ENCODE measurements at regions not wholly inside any gene's neighbourhood (a gene's known extent, or its start where the extent isn't known, plus 50 kb on each side); places are given as distances from the start of the nearest gene placed in this dataset.

- no peak for DNase-seq (ENCODE audit: extremely low spot score, insufficient read length, low read depth)
- no peak for FAIRE-seq
These were observed 117.8 kb upstream of the ZMIZ1 start for GRCh38 chr10:78950656-78951587.

- no peak for FAIRE-seq
- no peak for DNase-seq (ENCODE audit: extremely low spot score, insufficient read length, low read depth)
These were observed 116.7 kb upstream of the ZMIZ1 start for GRCh38 chr10:78952030-78952429.

GRCh38 chr10:78952686-78953085 lies 116.1 kb upstream of the ZMIZ1 start:
- FAIRE-seq = no peak
- no peak for DNase-seq (ENCODE audit: extremely low spot score, insufficient read length, low read depth)

- DNase-seq (ENCODE audit: extremely low spot score, insufficient read length, low read depth) = peak; percentile 38
These were observed 115.5 kb upstream of the ZMIZ1 start for GRCh38 chr10:78953113-78953798.

GRCh38 chr10:78953799-78954297 lies 114.9 kb upstream of the ZMIZ1 start:
- FAIRE-seq (no peak), DNase-seq (ENCODE audit: extremely low spot score, insufficient read length, low read depth) (no peak)

More at GRCh38 chr10:78953113-78953798, 115.5 kb upstream of the ZMIZ1 start:
- FAIRE-seq = no peak

GRCh38 chr10:78954689-78955088 lies 114.1 kb upstream of the ZMIZ1 start:
- no peak for FAIRE-seq
- DNase-seq (ENCODE audit: extremely low spot score, insufficient read length, low read depth) = no peak

GRCh38 chr10:78955206-78955605 lies 113.6 kb upstream of the ZMIZ1 start:
- FAIRE-seq (no peak), DNase-seq (ENCODE audit: extremely low spot score, insufficient read length, low read depth) (no peak)

- DNase-seq (ENCODE audit: extremely low spot score, insufficient read length, low read depth) (no peak), FAIRE-seq (no peak)
These were observed 112.4 kb upstream of the ZMIZ1 start for GRCh38 chr10:78956391-78956790.

GRCh38 chr10:78957471-78958039 lies 111.2 kb upstream of the ZMIZ1 start:
- no peak for FAIRE-seq
- DNase-seq (ENCODE audit: extremely low spot score, insufficient read length, low read depth) = no peak

- FAIRE-seq (no peak), DNase-seq (ENCODE audit: extremely low spot score, insufficient read length, low read depth) (no peak)
These were observed 109.4 kb upstream of the ZMIZ1 start for GRCh38 chr10:78959217-78959923.

- DNase-seq (ENCODE audit: extremely low spot score, insufficient read length, low read depth) (no peak), FAIRE-seq (no peak)
These were observed 108.9 kb upstream of the ZMIZ1 start for GRCh38 chr10:78959924-78960285.

GRCh38 chr10:78960316-78960800 lies 108.4 kb upstream of the ZMIZ1 start:
- FAIRE-seq (no peak), DNase-seq (ENCODE audit: extremely low spot score, insufficient read length, low read depth) (no peak)

GRCh38 chr10:78961760-78962159 lies 107.0 kb upstream of the ZMIZ1 start:
- FAIRE-seq (no peak), DNase-seq (ENCODE audit: extremely low spot score, insufficient read length, low read depth) (no peak)

- no peak for FAIRE-seq
- DNase-seq (ENCODE audit: extremely low spot score, insufficient read length, low read depth) = no peak
These were observed 105.4 kb upstream of the ZMIZ1 start for GRCh38 chr10:78963074-78964034.

- DNase-seq (ENCODE audit: extremely low spot score, insufficient read length, low read depth) (no peak), FAIRE-seq (no peak)
These were observed 104.4 kb upstream of the ZMIZ1 start for GRCh38 chr10:78964274-78964951.

- no peak for DNase-seq (ENCODE audit: extremely low spot score, insufficient read length, low read depth)
- FAIRE-seq = no peak
These were observed 103.7 kb upstream of the ZMIZ1 start for GRCh38 chr10:78964952-78965633.

GRCh38 chr10:78966182-78966787 lies 102.5 kb upstream of the ZMIZ1 start:
- FAIRE-seq (no peak), DNase-seq (ENCODE audit: extremely low spot score, insufficient read length, low read depth) (no peak)

All from GM18507 (cell line).